ENCODE measurements at regions not wholly inside any gene's neighbourhood (a gene's known extent, or its start where the extent isn't known, plus 50 kb on each side); places are given as distances from the start of the nearest gene placed in this dataset.
A peak's percentile ranks its signal among the peaks of the same experiment; 100 is the strongest.
"Not testable (repeated sequence)": the region's sequence is repeated elsewhere in the genome, so short reads cannot be mapped to it uniquely, and the experiment has no call there.

- Histone ChIP-seq H3K27ac (ENCODE audit: low read depth, low read length) (no peak overlapping the region), H3K9ac (ENCODE audit: extremely low read depth, low read length, poor library complexity, severe bottlenecking) (no peak overlapping the region), H3K4me1 (ENCODE audit: control insufficient read depth, insufficient read depth, low read length) (peaks cover 25% of the 10 kb centered on the region), H3K36me3 (ENCODE audit: control insufficient read depth, insufficient read depth, low read length) (no peaks in the 10 kb centered on the region), H3K9me3 (ENCODE audit: control insufficient read depth, low read length) (peaks cover 8% of the 10 kb centered on the region), H3K4me3 (ENCODE audit: low read length) (peak overlapping the region; percentile 3), H3K27me3 (ENCODE audit: control insufficient read depth, insufficient read depth, low read length, poor library complexity, severe bottlenecking) (no peaks in the 10 kb centered on the region)
- Mint-ChIP-seq H3K9me3 (peaks cover 2% of the 10 kb centered on the region), H3K27ac (no peak overlapping the region), H3K4me1 (peaks cover 26% of the 10 kb centered on the region), H3K4me3 (no peak overlapping the region), H3K36me3 (ENCODE audit: low read depth) (no peaks in the 10 kb centered on the region), H3K27me3 (ENCODE audit: insufficient read depth) (no peaks in the 10 kb centered on the region)
- DNase-seq = no peak
- WGBS, 2 experiments (ENCODE audit: insufficient coverage in 1 of 2, insufficient read length in 1 of 2) = 83 to 96% methylated on average over 1 to 2 of the region's 3 CpGs
- TF ChIP-seq, protein P1, sequence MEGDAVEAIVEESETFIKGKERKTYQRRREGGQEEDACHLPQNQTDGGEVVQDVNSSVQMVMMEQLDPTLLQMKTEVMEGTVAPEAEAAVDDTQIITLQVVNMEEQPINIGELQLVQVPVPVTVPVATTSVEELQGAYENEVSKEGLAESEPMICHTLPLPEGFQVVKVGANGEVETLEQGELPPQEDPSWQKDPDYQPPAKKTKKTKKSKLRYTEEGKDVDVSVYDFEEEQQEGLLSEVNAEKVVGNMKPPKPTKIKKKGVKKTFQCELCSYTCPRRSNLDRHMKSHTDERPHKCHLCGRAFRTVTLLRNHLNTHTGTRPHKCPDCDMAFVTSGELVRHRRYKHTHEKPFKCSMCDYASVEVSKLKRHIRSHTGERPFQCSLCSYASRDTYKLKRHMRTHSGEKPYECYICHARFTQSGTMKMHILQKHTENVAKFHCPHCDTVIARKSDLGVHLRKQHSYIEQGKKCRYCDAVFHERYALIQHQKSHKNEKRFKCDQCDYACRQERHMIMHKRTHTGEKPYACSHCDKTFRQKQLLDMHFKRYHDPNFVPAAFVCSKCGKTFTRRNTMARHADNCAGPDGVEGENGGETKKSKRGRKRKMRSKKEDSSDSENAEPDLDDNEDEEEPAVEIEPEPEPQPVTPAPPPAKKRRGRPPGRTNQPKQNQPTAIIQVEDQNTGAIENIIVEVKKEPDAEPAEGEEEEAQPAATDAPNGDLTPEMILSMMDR (conservative IDR thresholded peaks at IDR 0.05) = no peak
These were observed 98.4 kb upstream of the MEGF10 start for GRCh38 chr5:127192150-127192549.

GRCh38 chr5:127192836-127193338, 97.7 kb upstream of the MEGF10 start:
- Histone ChIP-seq H3K27me3 (ENCODE audit: control insufficient read depth, insufficient read depth, low read length, poor library complexity, severe bottlenecking) (no peaks in the 10 kb centered on the region), H3K9me3 (ENCODE audit: control insufficient read depth, low read length) (peaks cover 8% of the 10 kb centered on the region), H3K4me3 (ENCODE audit: low read length) (peak overlapping the region; percentile 3), H3K27ac (ENCODE audit: low read depth, low read length) (no peak overlapping the region), H3K36me3 (ENCODE audit: control insufficient read depth, insufficient read depth, low read length) (no peaks in the 10 kb centered on the region), H3K9ac (ENCODE audit: extremely low read depth, low read length, poor library complexity, severe bottlenecking) (no peak overlapping the region), H3K4me1 (ENCODE audit: control insufficient read depth, insufficient read depth, low read length) (peaks cover 25% of the 10 kb centered on the region)
- 60 to 69% methylated on average over 2 to 3 of the region's 3 CpGs for WGBS, 2 experiments (ENCODE audit: insufficient coverage in 1 of 2, insufficient read length in 1 of 2)
- Mint-ChIP-seq H3K27me3 (ENCODE audit: insufficient read depth) (no peaks in the 10 kb centered on the region), H3K4me1 (peaks cover 28% of the 10 kb centered on the region), H3K9me3 (peaks cover 8% of the 10 kb centered on the region), H3K36me3 (ENCODE audit: low read depth) (no peaks in the 10 kb centered on the region), H3K27ac (no peak overlapping the region), H3K4me3 (no peak overlapping the region)
- DNase-seq = no peak
- TF ChIP-seq, protein P1 (conservative IDR thresholded peaks at IDR 0.05) = no peak

DNA sequence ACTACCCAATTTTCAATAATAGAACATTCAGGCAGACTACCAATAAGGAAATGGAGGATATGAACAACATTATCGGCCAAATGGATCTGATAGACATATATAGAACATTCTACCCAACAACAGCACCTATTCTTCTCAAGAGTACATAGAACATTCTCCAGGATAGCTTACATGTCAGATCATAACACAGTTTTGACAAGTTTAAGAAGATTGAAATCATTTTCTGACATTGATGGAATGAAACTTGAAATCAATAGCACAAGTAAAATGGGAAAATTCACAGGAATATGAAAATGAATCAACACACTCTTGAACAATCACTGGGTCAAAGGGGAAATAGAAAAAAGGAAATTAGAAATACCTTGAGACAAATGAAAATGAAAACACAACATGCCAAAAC, 94.6 kb upstream of the MEGF10 start:
- Histone ChIP-seq H3K9me3 (ENCODE audit: control insufficient read depth, low read length) (peaks cover 13% of the 10 kb centered on the region), H3K27ac (ENCODE audit: low read depth, low read length) (no peak overlapping the region), H3K9ac (ENCODE audit: extremely low read depth, low read length, poor library complexity, severe bottlenecking) (no peak overlapping the region), H3K4me1 (ENCODE audit: control insufficient read depth, insufficient read depth, low read length) (peaks cover 25% of the 10 kb centered on the region), H3K36me3 (ENCODE audit: control insufficient read depth, insufficient read depth, low read length) (no peaks in the 10 kb centered on the region), H3K27me3 (ENCODE audit: control insufficient read depth, insufficient read depth, low read length, poor library complexity, severe bottlenecking) (no peaks in the 10 kb centered on the region), H3K4me3 (ENCODE audit: low read length) (no peak overlapping the region)
- peaks cover 31% of the 10 kb centered on the region for H3K9me3 Mint-ChIP-seq
- DNase-seq = no peak
- H3K27ac Mint-ChIP-seq = no peak overlapping the region
- H3K4me3 Mint-ChIP-seq = no peak overlapping the region
- TF ChIP-seq, protein P1 (conservative IDR thresholded peaks at IDR 0.05) = no peak
- no peaks in the 10 kb centered on the region for H3K27me3 Mint-ChIP-seq (ENCODE audit: insufficient read depth)
- H3K36me3 Mint-ChIP-seq (ENCODE audit: low read depth) = no peaks in the 10 kb centered on the region
- H3K4me1 Mint-ChIP-seq = peaks cover 28% of the 10 kb centered on the region
- 86% methylated on average over 1 of the region's 1 CpG; no CpG with 5 or more reads in 1 of the 2 experiments for WGBS, 2 experiments (ENCODE audit: insufficient coverage in 1 of 2, insufficient read length in 1 of 2)

- not testable (repeated sequence) for H3K27me3 Mint-ChIP-seq (ENCODE audit: insufficient read depth); H3K4me3 ChIP-seq (ENCODE audit: low read length); H3K36me3 Mint-ChIP-seq (ENCODE audit: low read depth); H3K27me3 ChIP-seq (ENCODE audit: control insufficient read depth, insufficient read depth, low read length, poor library complexity, severe bottlenecking); H3K36me3 ChIP-seq (ENCODE audit: control insufficient read depth, insufficient read depth, low read length); H3K27ac Mint-ChIP-seq; H3K9ac ChIP-seq (ENCODE audit: extremely low read depth, low read length, poor library complexity, severe bottlenecking); H3K27ac ChIP-seq (ENCODE audit: low read depth, low read length); H3K4me3 Mint-ChIP-seq
- peaks cover 26% of the 10 kb centered on the region for H3K4me1 Mint-ChIP-seq
- Histone ChIP-seq H3K4me1 (ENCODE audit: control insufficient read depth, insufficient read depth, low read length) (peaks cover 15% of the 10 kb centered on the region), H3K9me3 (ENCODE audit: control insufficient read depth, low read length) (peaks cover 14% of the 10 kb centered on the region)
- 54 to 64% methylated on average over 4 of the region's 4 CpGs for WGBS, 2 experiments (ENCODE audit: insufficient coverage in 1 of 2, insufficient read length in 1 of 2)
- DNase-seq = peak; percentile 71
- peaks cover 42% of the 10 kb centered on the region for H3K9me3 Mint-ChIP-seq
These were observed 93.0 kb upstream of the MEGF10 start for GRCh38 chr5:127197402-127198167.

GRCh38 chr5:127202738-127203137, 87.9 kb upstream of the MEGF10 start:
- 91 to 100% methylated on average over 1 to 4 of the region's 4 CpGs for WGBS, 2 experiments (ENCODE audit: insufficient coverage in 1 of 2, insufficient read length in 1 of 2)
- H3K27ac ChIP-seq (ENCODE audit: low read depth, low read length); H3K9me3 ChIP-seq (ENCODE audit: control insufficient read depth, low read length); H3K27me3 ChIP-seq (ENCODE audit: control insufficient read depth, insufficient read depth, low read length, poor library complexity, severe bottlenecking); DNase-seq; H3K4me3 ChIP-seq (ENCODE audit: low read length); H3K27me3 Mint-ChIP-seq (ENCODE audit: insufficient read depth); H3K4me3 Mint-ChIP-seq; H3K36me3 Mint-ChIP-seq (ENCODE audit: low read depth); H3K27ac Mint-ChIP-seq; H3K9ac ChIP-seq (ENCODE audit: extremely low read depth, low read length, poor library complexity, severe bottlenecking); H3K36me3 ChIP-seq (ENCODE audit: control insufficient read depth, insufficient read depth, low read length); H3K4me1 Mint-ChIP-seq; H3K4me1 ChIP-seq (ENCODE audit: control insufficient read depth, insufficient read depth, low read length): not testable (repeated sequence)
- peaks cover 35% of the 10 kb centered on the region for H3K9me3 Mint-ChIP-seq

Data from endodermal cell (in vitro differentiated cells).